ENCODE measurements at regions not wholly inside any gene's neighbourhood (a gene's known extent, or its start where the extent isn't known, plus 50 kb on each side); places are given as distances from the start of the nearest gene placed in this dataset.

- H3K4me2 ChIP-seq (ENCODE audit: low read length), result no peak overlapping the region
- H4K20me1 ChIP-seq (ENCODE audit: insufficient read depth, low read length), result no peaks in the 10 kb centered on the region
- no peaks in the 10 kb centered on the region for H3K36me3 ChIP-seq (ENCODE audit: insufficient read depth, low read length)
- no peaks in the 10 kb centered on the region for H3K4me1 ChIP-seq (ENCODE audit: insufficient read depth, low read length, poor library complexity, severe bottlenecking)
- POLR2A ChIA-PET, result interaction anchor here (0.7 to 1.1 kb wide), 2 partner anchors 25 to 129 kb away, joined by 3 read pairs; no protein-coding TSS in a partner anchor
- H2AFZ ChIP-seq (ENCODE audit: low read length), result no peak overlapping the region
- no peak overlapping the region for H3K4me3 ChIP-seq (ENCODE audit: low read depth, low read length, poor library complexity, severe bottlenecking)
- no peak overlapping the region for H3K27ac ChIP-seq (ENCODE audit: low read depth, low read length, poor library complexity, severe bottlenecking)
- H3K9me3 ChIP-seq (ENCODE audit: low read length), result no peaks in the 10 kb centered on the region
- no TSS peak for BruUV-seq (replicated peaks)
- H3K79me2 ChIP-seq (ENCODE audit: insufficient read depth, low read depth, low read length), result no peaks in the 10 kb centered on the region
- CTCF ChIA-PET (ENCODE audit: unreplicated experiment), result no interaction called here
- TF ChIP-seq CTCF (conservative IDR thresholded peaks at IDR 0.05; ENCODE audit: low read length), result no peak
- no peak for TF ChIP-seq EZH2phosphoT487 (IDR thresholded peaks at IDR 0.05; ENCODE audit: borderline replicate concordance, low read depth, low read length)
- intact Hi-C loops (cut with micrococcal nuclease; ENCODE audit: unreplicated experiment), result no loop called here
- no peaks in the 10 kb centered on the region for H3K9me2 ChIP-seq (ENCODE audit: insufficient read depth, low read length)
- no peak for DNase-seq (ENCODE audit: low spot score)
Observed at GRCh38 chr3:24850245-24850644, 355.6 kb upstream of the THRB start.

GRCh38 chr3:24853685-24854490 is 359.2 kb upstream of the THRB start:
- no peak overlapping the region for H2AFZ ChIP-seq (ENCODE audit: low read length)

More at GRCh38 chr3:24853685-24854490, 359.2 kb upstream of the THRB start:
- Histone ChIP-seq H3K79me2 (ENCODE audit: insufficient read depth, low read depth, low read length) (no peaks in the 10 kb centered on the region), H3K27ac (ENCODE audit: low read depth, low read length, poor library complexity, severe bottlenecking) (no peak overlapping the region), H3K9me2 (ENCODE audit: insufficient read depth, low read length) (no peaks in the 10 kb centered on the region), H3K4me2 (ENCODE audit: low read length) (no peak overlapping the region), H3K4me3 (ENCODE audit: low read depth, low read length, poor library complexity, severe bottlenecking) (no peak overlapping the region), H3K4me1 (ENCODE audit: insufficient read depth, low read length, poor library complexity, severe bottlenecking) (no peaks in the 10 kb centered on the region), H3K9me3 (ENCODE audit: low read length) (no peaks in the 10 kb centered on the region), H3K36me3 (ENCODE audit: insufficient read depth, low read length) (no peaks in the 10 kb centered on the region), H4K20me1 (ENCODE audit: insufficient read depth, low read length) (no peaks in the 10 kb centered on the region)
- POLR2A ChIA-PET, result no interaction called here
- no peak for DNase-seq (ENCODE audit: low spot score)
- TF ChIP-seq CTCF (conservative IDR thresholded peaks at IDR 0.05; ENCODE audit: low read length) (no peak), EZH2phosphoT487 (IDR thresholded peaks at IDR 0.05; ENCODE audit: borderline replicate concordance, low read depth, low read length) (no peak)
- no TSS peak for BruUV-seq (replicated peaks)
- CTCF ChIA-PET (ENCODE audit: unreplicated experiment), result no interaction called here
- intact Hi-C loops (cut with micrococcal nuclease; ENCODE audit: unreplicated experiment), result no loop called here

Data from OCI-LY7 (cell line).